ENCODE measurements at regions not wholly inside any gene's neighbourhood (a gene's known extent, or its start where the extent isn't known, plus 50 kb on each side); places are given as distances from the start of the nearest gene placed in this dataset.

- Histone ChIP-seq H4K20me1 (replicated peaks; ENCODE audit: control insufficient read depth, insufficient read depth, low read length) (peaks cover under 1% of the 10 kb centered on the region; the same call in 1 of the 2 replicates), H3K36me3 (ENCODE audit: control insufficient read depth, insufficient read depth, low read length) (no peaks in the 10 kb centered on the region), H3K27ac (ENCODE audit: extremely low read depth, low read depth, low read length) (no peak overlapping the region), H3K79me2 (ENCODE audit: control insufficient read depth, insufficient read depth, low read length) (no peaks in the 10 kb centered on the region), H3K9me3 (replicated peaks; ENCODE audit: control insufficient read depth, insufficient read depth, low read depth, low read length) (no peaks in the 10 kb centered on the region), H3K4me1 (replicated peaks in 1 of 2; ENCODE audit: control insufficient read depth in 2 of 2, insufficient read depth in 2 of 2, low read length in 2 of 2) (no peaks in the 10 kb centered on the region), H3K27me3 (ENCODE audit: control insufficient read depth in 2 of 2, insufficient read depth in 2 of 2, low read length in 2 of 2) (peaks cover 18 to 64% of the 10 kb centered on the region in 2 experiments; a peak in 4 of 5 replicates), H3K4me2 (ENCODE audit: insufficient read depth, low read length) (no peak overlapping the region), H3K9ac (ENCODE audit: insufficient read depth in 1 of 2, low read depth in 2 of 2, low read length in 2 of 2) (no peak overlapping the region), H3K4me3 (no peak overlapping the region), H2AFZ (ENCODE audit: low read depth, low read length) (no peak overlapping the region), H3K9me1 (ENCODE audit: control insufficient read depth, insufficient read depth, low read length) (peaks cover 3% of the 10 kb centered on the region)
- no TSS peak for BruUV-seq (replicated peaks)
- ATAC-seq = no peak
- ChIA-PET CTCF (ENCODE audit: low intra/inter-chr PET ratio) (no interaction called here), POLR2A (interaction anchor here (0.6 to 1.0 kb wide), 2 partner anchors 12 to 181 kb away, joined by 3 read pairs; no protein-coding TSS in a partner anchor)
- DNase-seq (ENCODE audit: extremely low read depth in 1 of 4, low spot score in 3 of 4) = no peak
- WGBS (ENCODE audit: insufficient coverage, low coverage, missing lambda C conversion rate) = 0% methylated on average over 7 of the region's 7 CpGs
- in situ Hi-C loops (cut with MboI) (no loop called here), intact Hi-C loops (cut with micrococcal nuclease) (no loop called here)
- no peak for FAIRE-seq
- TF ChIP-seq JUND (IDR thresholded peaks at IDR 0.05; ENCODE audit: borderline replicate concordance, low read depth, low read length) (no peak), JUND (tag; IDR thresholded peaks at IDR 0.05; ENCODE audit: borderline replicate concordance, low read depth, low read length) (no peak), SAFB (IDR thresholded peaks at IDR 0.05; ENCODE audit: borderline replicate concordance, low read depth, low read length) (no peak), DNMT1 (IDR thresholded peaks at IDR 0.05) (no peak), U2AF2 (optimal IDR thresholded peaks at IDR 0.05; ENCODE audit: low read depth, low read length) (no peak), ZFP91 (CRISPR knock-in tag; IDR thresholded peaks at IDR 0.05) (no peak), ZBTB8A (IDR thresholded peaks at IDR 0.05; ENCODE audit: partially characterized antibody) (no peak), CCAR2 (IDR thresholded peaks at IDR 0.05; ENCODE audit: low read depth, low read length) (no peak), TARDBP (IDR thresholded peaks at IDR 0.05) (no peak), NFIC (IDR thresholded peaks at IDR 0.05) (no peak), HMG20B (CRISPR knock-in tag; IDR thresholded peaks at IDR 0.05) (no peak), STAT6 (CRISPR knock-in tag; IDR thresholded peaks at IDR 0.05) (no peak), FOXM1 (IDR thresholded peaks at IDR 0.05; ENCODE audit: low read depth) (no peak), FOXM1 (CRISPR knock-in tag; IDR thresholded peaks at IDR 0.05; ENCODE audit: low read depth) (no peak)
Observed at GRCh38 chr5:172583931-172584511, 57.0 kb upstream of the NEURL1B start.
